PC-9 (cell line): ENCODE measurements at regions not wholly inside any gene's neighbourhood (a gene's known extent, or its start where the extent isn't known, plus 50 kb on each side); places are given as distances from the start of the nearest gene placed in this dataset.

Source experiments
- BruUV-seq: library from RNA; stranded (reverse); fragments of 400-500 nt; replicated peaks from 2 replicates; lab custom pipeline; 2021; lab: Mats Ljungman, UMichigan
- CTCF ChIA-PET: fragments of 300-600 bp; sonication (Branson Sonifier 250); formaldehyde crosslinking; loops from one replicate; lab custom pipeline; 2022; ENCODE audit warnings: antibody characterized with exemption; lab: Charles Lee
- POLR2A ChIA-PET: fragments of 300-600 bp; sonication (Branson Sonifier 250); formaldehyde crosslinking; loops from one replicate; lab custom pipeline; 2022; ENCODE audit warnings: antibody characterized with exemption; ENCODE audit not compliant: unreplicated experiment; lab: Charles Lee
- DNase-seq, 2 experiments: peaks; one replicate each; pipeline versions ENCODE4 v3.0.0 to v3.0.0-alpha.2; 2015 to 2022; ENCODE audit warnings: mixed read lengths in 1 of 2
- H2AFZ ChIP-seq: fragments of 200-600 bp; sonication (generic); 2 replicates; pipeline ENCODE4 v1.8.1; 2017; ENCODE audit warnings: antibody characterized with exemption
- H3F3A ChIP-seq: fragments of 200-600 bp; sonication (generic); 2 replicates; pipeline ENCODE4 v1.8.1; 2017; ENCODE audit warnings: antibody characterized with exemption, mild to moderate bottlenecking, low read depth; ENCODE audit not compliant: insufficient read depth
- H3K27ac ChIP-seq: fragments of 200-600 bp; sonication (generic); 2 replicates; pipeline ENCODE4 v1.6.1; 2016; ENCODE audit warnings: mixed run types
- H3K27me3 ChIP-seq: fragments of 200-600 bp; sonication (generic); 2 replicates; pipeline ENCODE4 v1.6.1; 2016; ENCODE audit warnings: low read depth, mixed run types; ENCODE audit not compliant: insufficient read depth
- H3K36me3 ChIP-seq: fragments of 200-600 bp; sonication (generic); 2 replicates; pipeline ENCODE4 v1.6.1; 2016; ENCODE audit warnings: low read depth, mixed run types
- H3K4me1 ChIP-seq: fragments of 200-600 bp; sonication (generic); replicated peaks from 2 replicates; pipeline ENCODE4 v1.6.1; 2016; ENCODE audit warnings: mixed run types; ENCODE audit not compliant: insufficient read depth
- H3K4me2 ChIP-seq: fragments of 200-600 bp; sonication (generic); 2 replicates; pipeline ENCODE4 v1.6.1; 2017; ENCODE audit warnings: mixed run types
- H3K4me3 ChIP-seq: fragments of 200-600 bp; sonication (generic); 2 replicates; pipeline ENCODE4 v1.6.1; 2016; ENCODE audit warnings: mixed run types
- H3K79me2 ChIP-seq: fragments of 200-600 bp; sonication (generic); 2 replicates; pipeline ENCODE4 v1.6.1; 2017; ENCODE audit warnings: low read depth, mixed run types
- H3K9me2 ChIP-seq: fragments of 200-600 bp; sonication (generic); 2 replicates; pipeline ENCODE4 v1.8.1; 2017; ENCODE audit warnings: mild to moderate bottlenecking; ENCODE audit not compliant: insufficient read depth
- H3K9me3 ChIP-seq: fragments of 200-600 bp; sonication (generic); 2 replicates; pipeline ENCODE4 v1.8.1; 2016; ENCODE audit warnings: low read depth; ENCODE audit not compliant: insufficient read depth
- H4K20me1 ChIP-seq: fragments of 200-600 bp; sonication (generic); 2 replicates; pipeline ENCODE4 v1.8.1; 2017; ENCODE audit not compliant: insufficient read depth
- EZH2 ChIP-seq: fragments of 200-600 bp; sonication (generic); IDR thresholded peaks from 2 replicates; pipeline ENCODE4 v1.8.0; 2017; ENCODE audit warnings: antibody characterized with exemption, low read depth
- intact Hi-C: fragments of 100-400 bp; cut with micrococcal nuclease; formaldehyde crosslinking; loops from one replicate; pipeline ENCODE4 v1.10.0; 2022; ENCODE audit not compliant: unreplicated experiment
- TF ChIP-seq, protein P1 (sequence below): fragments of 200-600 bp; sonication (generic); conservative IDR thresholded peaks from 2 replicates; pipeline ENCODE4 v1.6.1; 2017; ENCODE audit warnings: mixed run types, antibody characterized with exemption, mild to moderate bottlenecking, moderate library complexity

DNA sequence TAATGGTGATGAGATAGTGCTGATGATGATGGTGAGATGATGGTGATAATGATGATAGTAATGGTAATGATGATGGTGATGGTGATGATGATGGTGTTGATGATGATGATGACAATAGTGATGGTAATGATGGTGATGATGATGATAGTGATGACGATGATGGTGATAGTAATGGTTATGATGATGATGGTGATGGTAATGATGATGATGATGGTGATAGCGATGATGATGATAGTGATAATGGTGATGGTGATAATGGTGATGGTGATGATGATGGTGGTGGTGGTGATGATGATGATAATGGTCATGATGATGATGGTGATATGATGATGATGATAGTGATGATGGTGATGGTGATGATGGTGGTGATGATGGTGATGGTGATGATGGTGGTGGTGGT, 384.6 kb downstream of the MATN1 start:
- CTCF ChIA-PET: no interaction called here
- Histone ChIP-seq H3K4me2 (no peak overlapping the region), H4K20me1 (no peaks in the 10 kb centered on the region), H3K79me2 (no peaks in the 10 kb centered on the region), H3K27ac (no peak overlapping the region), H2AFZ (no peak overlapping the region), H3K4me3 (no peak overlapping the region), H3K9me2 (no peaks in the 10 kb centered on the region), H3K36me3 (no peaks in the 10 kb centered on the region), H3K4me1 (no peaks in the 10 kb centered on the region), H3F3A (no peaks in the 10 kb centered on the region), H3K9me3 (no peaks in the 10 kb centered on the region), H3K27me3 (peaks cover 14% of the 10 kb centered on the region)
- no TSS peak for BruUV-seq
- no peak for DNase-seq
- intact Hi-C loops: no loop called here
- TF ChIP-seq, protein P1, sequence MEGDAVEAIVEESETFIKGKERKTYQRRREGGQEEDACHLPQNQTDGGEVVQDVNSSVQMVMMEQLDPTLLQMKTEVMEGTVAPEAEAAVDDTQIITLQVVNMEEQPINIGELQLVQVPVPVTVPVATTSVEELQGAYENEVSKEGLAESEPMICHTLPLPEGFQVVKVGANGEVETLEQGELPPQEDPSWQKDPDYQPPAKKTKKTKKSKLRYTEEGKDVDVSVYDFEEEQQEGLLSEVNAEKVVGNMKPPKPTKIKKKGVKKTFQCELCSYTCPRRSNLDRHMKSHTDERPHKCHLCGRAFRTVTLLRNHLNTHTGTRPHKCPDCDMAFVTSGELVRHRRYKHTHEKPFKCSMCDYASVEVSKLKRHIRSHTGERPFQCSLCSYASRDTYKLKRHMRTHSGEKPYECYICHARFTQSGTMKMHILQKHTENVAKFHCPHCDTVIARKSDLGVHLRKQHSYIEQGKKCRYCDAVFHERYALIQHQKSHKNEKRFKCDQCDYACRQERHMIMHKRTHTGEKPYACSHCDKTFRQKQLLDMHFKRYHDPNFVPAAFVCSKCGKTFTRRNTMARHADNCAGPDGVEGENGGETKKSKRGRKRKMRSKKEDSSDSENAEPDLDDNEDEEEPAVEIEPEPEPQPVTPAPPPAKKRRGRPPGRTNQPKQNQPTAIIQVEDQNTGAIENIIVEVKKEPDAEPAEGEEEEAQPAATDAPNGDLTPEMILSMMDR: no peak
- TF ChIP-seq EZH2: no peak
- POLR2A ChIA-PET: no interaction called here

DNA sequence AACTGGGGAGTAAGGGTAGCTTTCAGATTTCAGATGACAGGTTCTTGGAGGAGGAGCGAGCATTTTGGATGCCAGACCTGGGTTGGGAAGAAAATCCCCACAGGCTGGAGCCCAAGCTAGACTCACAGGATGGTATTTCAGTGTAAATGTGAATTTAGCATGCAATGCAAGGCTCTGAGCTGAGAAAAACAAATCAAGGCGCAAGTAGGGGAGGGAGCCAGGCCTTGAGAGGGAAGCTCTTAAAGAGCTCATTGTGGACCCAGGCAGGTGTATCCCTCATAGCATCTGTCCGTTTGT, 386.1 kb downstream of the MATN1 start:
- intact Hi-C loops: no loop called here
- ChIA-PET POLR2A (interaction anchor here (0.5 kb wide), 1 partner anchor 160 kb away, joined by 6 read pairs; no protein-coding TSS in a partner anchor), CTCF (no interaction called here)
- no peaks in the 10 kb centered on the region for H3K4me1 ChIP-seq
- H3K79me2 ChIP-seq: no peaks in the 10 kb centered on the region
- no TSS peak for BruUV-seq
- no peak overlapping the region for H3K4me3 ChIP-seq
- peaks cover 18% of the 10 kb centered on the region for H3K27me3 ChIP-seq
- no peak overlapping the region for H3K4me2 ChIP-seq
- H3K27ac ChIP-seq: no peak overlapping the region
- no peaks in the 10 kb centered on the region for H3F3A ChIP-seq
- no peak for DNase-seq
- TF ChIP-seq, protein P1: no peak
- TF ChIP-seq EZH2: no peak
- no peak overlapping the region for H2AFZ ChIP-seq
- H3K36me3 ChIP-seq: no peaks in the 10 kb centered on the region
- H4K20me1 ChIP-seq: no peaks in the 10 kb centered on the region
- H3K9me3 ChIP-seq: no peaks in the 10 kb centered on the region
- no peaks in the 10 kb centered on the region for H3K9me2 ChIP-seq

DNA sequence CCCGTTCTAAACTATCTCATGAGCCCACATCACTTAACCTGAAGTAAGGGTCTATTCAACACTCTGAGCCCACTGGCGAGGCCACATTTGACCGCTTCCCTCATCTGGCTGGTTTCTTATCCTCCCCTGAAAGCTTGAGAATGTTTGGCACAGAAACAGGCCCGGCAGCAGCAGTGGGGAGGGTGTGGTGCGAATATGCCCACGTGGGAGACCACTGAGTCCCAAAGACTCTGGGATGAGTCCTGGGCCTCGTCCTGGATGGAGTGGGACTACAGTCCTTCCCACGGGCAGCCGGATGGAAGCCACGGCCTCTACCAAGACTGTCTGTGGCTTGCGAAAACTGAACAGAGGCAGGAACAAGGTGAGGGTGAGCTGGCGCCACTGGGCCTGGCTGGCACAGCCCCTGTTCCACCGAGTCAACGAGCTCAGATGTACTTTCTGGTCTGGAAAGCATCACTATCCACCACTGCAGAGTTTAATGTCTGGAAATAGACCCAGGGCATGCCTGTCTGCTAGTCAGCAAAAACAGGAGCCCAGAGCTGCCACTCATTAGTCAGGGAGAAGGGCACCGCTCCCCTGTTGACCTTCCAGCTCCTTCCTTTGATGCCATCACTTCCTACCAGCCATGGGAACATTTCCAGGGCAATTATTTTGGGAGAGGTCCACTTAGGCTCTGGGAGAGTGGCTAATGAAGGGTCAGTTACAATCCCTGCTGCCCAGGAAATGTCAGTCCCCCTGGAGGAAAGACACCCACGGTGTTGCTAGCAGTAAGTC, 386.6 kb downstream of the MATN1 start:
- TF ChIP-seq, protein P1: no peak
- TF ChIP-seq EZH2: no peak
- H3K4me2 ChIP-seq: no peak overlapping the region
- H2AFZ ChIP-seq: no peak overlapping the region
- no TSS peak for BruUV-seq
- no peak for DNase-seq
- H3K79me2 ChIP-seq: no peaks in the 10 kb centered on the region
- H3K27ac ChIP-seq: no peak overlapping the region
- intact Hi-C loops: no loop called here
- ChIA-PET CTCF (no interaction called here), POLR2A (no interaction called here)
- H3K4me1 ChIP-seq: no peaks in the 10 kb centered on the region
- no peaks in the 10 kb centered on the region for H3K9me2 ChIP-seq
- peaks cover 13% of the 10 kb centered on the region for H3K27me3 ChIP-seq
- no peaks in the 10 kb centered on the region for H3K9me3 ChIP-seq
- H4K20me1 ChIP-seq: no peaks in the 10 kb centered on the region
- no peaks in the 10 kb centered on the region for H3K36me3 ChIP-seq
- no peak overlapping the region for H3K4me3 ChIP-seq
- H3F3A ChIP-seq: no peaks in the 10 kb centered on the region
